Stimulated activated CD8-positive, alpha-beta memory T cell treated with anti-CD3 and anti-CD28 coated beads, Interleukin-4, amount 100 ng/mL, for 48 hours (primary cell): ENCODE measurements at regions not wholly inside any gene's neighbourhood (a gene's known extent, or its start where the extent isn't known, plus 50 kb on each side); places are given as distances from the start of the nearest gene placed in this dataset.

ENCODE experiments used
- DNase-seq: peaks from one replicate; pipeline ENCODE4 v3.0.0-alpha.2; 2020

DNA sequence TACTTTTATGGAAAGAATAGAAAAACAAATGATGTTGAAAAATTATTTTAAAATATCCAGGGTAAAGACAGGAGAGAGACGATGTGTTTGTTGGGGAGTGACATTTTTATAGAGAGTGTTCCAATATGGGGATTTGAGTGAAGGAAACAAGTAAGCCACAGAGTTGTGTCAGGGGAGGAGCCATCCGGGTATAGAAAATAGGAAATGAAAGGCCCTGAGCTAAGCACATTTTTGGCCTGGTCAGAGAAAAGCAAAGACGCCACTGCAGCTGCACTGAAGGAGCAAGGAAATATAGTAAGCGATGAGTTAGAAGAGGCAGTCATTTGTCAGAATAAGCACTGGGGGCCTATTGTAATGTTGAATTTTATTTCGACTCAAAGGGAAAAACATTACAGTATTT is 107.3 kb upstream of the ADGRL4 start:
- DNase-seq, result no peak

DNA sequence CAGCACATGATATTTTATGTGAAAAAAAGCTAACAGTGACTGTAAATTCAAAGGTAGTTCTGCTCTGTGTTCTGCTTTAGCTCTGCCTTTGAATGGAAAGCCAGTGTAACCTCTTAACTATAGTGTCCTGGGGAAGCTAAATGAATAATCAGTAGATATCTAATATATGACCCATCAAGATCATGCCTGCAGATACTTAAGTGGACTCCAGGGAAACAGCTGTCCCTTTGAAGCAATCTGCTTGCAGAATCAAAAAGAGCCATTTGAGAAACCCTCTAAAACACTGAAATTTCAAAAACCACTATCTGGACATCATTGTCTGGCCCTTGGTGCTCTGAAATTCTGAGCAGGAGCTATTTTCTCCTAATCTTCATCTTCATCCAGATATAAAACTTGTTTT is 104.2 kb upstream of the ADGRL4 start:
- DNase-seq, result no peak

DNA sequence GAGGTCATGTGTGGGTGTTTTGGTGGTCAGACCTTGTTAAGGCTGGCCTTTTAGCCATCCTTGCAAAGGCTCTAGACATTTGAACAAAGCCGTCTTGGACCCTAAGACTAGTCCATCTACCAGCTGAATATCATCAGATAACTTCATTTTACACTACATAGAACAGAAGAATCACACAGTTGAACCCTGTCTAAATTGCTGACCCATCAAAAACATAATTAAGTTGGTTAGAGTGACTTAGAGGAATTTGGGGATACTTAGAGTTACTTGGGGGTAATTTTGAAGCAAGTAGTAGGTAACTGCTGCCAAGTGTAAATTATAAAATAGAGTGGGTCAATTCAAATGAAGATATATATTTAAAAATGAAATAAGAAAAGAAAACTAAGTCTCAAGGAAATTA is 102.9 kb upstream of the ADGRL4 start:
- DNase-seq, result no peak

DNA sequence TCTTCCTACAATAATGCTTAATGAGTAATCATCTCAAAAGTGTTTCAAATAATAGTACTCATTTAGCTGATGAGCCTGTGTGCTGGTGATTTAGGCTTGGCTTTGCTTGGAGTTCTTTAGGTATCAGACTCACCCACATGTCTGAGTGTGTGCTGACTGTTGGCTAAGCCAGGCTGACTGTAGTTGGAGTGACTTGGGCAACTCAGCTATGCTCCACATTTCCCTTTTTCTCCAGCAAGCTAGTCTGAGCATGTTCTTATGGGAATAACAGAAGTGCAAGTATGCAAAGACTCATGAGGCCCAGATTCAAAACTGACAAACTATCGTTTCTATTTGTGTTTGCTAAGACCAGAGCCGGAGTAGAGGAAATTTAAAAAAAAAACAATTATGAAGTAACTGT is 99.0 kb upstream of the ADGRL4 start:
- no peak for DNase-seq

DNA sequence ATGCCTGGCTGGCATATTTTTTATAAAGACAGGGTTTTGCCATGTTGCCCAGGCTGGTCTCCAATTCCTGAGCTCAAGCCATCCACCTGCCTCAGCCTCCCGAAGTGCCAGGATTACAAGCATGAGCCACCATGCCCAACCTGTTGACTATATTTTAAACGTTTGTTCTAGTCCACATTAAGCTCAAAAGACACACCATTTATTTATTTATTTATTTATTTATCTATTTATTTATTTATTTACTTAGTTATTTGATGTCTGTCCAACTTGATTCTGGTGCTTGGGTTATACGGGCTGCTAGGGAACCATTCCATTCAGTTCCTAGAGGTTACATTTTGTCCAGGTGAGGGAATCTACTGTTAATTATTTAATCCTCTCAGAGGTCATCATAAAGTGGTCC is 98.1 kb upstream of the ADGRL4 start:
- DNase-seq, result no peak

DNA sequence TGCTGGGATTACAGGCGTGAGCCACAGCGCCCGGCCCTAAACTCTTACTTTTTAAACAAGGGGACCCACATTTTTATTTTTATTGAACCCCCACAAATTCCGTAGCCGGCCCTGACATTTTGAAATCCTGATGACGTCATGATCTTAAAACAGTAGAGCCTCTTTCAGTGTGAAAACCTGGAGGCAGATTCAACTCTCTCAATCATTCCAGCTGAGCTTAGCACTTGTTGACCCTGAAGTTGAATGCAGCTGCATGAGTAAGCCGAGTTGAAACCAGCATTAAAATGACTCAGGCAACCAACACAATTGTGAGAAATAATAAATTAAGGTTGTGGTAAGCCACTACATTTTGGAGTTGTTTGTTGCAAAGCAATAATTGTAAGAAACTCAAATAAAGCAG is 93.9 kb upstream of the ADGRL4 start:
- DNase-seq, result no peak

DNA sequence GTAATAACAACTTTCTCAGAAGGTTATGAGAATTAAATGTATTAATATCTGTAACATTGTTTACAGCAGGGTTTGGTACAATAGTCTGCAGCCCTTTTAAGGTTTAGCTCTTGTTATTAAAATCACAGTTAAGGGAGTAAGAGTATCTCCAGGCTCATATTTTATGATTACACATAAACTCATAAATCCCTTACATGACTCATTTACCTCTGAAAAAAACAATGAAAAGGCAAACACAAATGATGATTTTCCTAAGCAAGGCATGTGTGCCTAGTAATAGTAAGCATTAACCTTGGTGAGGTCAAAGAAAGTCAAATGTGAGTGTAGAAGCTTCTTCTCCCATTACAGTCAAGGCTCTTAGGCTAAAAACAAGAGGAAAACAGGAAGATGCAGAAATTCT is 84.5 kb upstream of the ADGRL4 start:
- no peak for DNase-seq

DNA sequence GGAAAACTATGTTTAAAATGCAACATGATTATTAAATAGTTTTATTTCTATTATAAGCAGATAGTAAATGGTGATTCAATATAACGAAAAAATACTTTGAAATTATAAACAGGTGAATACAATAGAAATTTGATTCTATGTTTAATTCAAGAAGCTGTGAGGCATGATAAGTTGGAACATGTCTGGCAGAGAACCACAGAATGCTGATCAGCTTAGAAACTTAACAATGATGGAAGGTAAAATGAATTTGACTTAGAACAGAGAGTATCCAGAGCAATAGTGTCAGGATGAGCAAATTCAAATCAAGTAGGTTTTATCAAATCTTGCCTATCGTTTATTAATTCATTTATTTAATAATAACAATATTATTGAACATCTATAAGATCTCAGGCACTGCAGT is 83.4 kb upstream of the ADGRL4 start:
- no peak for DNase-seq

DNA sequence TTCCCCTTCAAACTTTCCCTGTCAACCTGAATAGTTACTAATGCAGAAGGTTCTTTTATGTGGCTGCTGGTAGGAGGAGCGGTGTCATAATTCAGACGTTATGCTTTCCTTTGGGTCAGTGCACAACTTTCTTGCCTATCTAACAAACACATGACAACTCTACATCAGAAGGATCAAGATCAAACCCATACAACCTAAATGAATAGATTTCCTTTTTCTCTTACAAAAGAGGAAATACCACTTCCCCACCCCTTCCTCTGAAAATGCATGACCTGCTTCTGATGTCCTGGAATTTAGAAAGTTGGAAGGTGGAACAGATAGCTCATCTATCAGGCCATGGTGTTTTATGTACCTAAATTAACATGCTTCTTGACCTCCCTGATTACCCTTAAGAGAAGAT is 75.7 kb upstream of the ADGRL4 start:
- no peak for DNase-seq

DNA sequence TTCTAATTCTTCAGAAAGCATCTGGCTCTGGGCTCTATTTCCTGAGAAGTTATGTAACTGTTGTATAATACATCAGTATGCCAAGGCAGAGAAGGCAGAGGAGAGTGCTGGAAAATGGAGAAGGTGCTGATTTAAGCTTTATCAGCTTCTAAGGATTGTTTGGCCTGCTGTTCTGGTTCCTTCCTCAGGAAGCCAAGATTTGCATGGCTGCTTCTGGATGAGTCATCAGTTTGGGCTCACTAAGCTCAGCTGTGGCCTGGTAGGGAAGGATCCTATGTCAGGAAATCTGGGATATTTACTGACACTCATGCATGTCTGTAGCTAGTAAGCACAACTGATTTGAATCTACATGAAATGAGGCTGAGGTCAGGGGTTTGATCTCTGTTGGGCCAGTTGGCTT is 73.2 kb upstream of the ADGRL4 start:
- no peak for DNase-seq

DNA sequence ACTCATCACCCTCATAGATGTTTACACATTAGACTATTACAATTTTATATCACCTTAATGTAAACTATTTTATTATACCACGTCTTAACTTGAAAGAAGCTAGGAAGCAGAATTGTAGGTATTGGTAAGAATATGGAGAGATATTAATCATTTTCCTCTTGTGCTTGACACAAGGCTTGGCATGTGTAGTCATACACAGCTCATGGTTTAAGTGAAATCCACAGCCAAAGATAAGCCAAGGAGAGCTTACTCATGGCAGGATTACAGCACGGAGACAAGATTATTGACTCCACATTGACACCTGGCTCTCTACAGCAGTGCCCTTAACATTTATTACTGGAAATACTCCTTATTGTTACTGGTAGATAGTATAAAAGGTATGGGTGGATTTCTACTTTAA is 68.4 kb upstream of the ADGRL4 start:
- DNase-seq, result no peak

DNA sequence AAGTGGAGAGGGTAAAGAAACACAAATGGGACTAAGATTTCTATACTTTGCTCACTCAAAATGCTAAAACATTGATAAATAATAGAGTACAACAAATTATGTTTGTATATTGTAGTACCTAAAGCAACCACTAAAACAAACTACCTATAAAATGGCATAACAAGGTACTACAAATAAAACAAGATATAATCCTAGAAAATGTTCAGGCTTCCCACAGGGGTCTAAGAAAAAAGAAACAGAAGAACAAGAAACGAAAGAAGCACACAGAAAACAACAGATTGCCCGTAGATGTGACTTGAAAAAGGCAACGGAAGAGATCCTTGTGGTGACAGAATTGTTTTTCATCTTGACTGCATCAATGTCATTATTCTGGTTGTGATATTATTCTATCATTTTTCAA is 63.3 kb upstream of the ADGRL4 start:
- no peak for DNase-seq

DNA sequence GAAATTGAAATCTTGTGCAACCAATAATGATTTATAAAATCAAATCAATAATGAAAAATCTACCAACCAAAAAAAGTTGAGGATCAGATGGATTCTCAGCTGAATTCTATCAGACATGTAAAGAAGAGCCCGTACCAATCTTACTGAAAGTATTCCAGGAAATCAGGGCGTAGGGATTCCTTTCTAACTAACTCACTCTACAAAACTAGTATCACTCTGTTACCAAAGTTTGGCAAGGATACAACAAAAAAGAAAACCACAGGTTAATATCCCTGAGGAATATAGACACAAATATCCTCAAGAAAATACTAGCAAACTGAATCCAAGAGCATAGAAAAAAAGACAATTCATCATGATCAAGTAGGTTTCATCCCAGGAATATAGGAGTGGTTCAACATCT is 52.8 kb upstream of the ADGRL4 start:
- no peak for DNase-seq
